PC-3 (cell line): ENCODE measurements at regions not wholly inside any gene's neighbourhood (a gene's known extent, or its start where the extent isn't known, plus 50 kb on each side); places are given as distances from the start of the nearest gene placed in this dataset.

ENCODE experiments used
- ATAC-seq: fragments of 200-7000 bp; cut with Tn5 transposase; 2 replicates; pipeline ENCODE4 v1.9.1; 2020; ENCODE audit warnings: mild to moderate bottlenecking, moderate library complexity
- BruUV-seq: library from RNA; stranded (reverse); fragments of 400-500 nt; replicated peaks from 2 replicates; lab custom pipeline; 2021; lab: Mats Ljungman, UMichigan
- CTCF ChIA-PET: fragments of 300-600 bp; sonication (Branson Sonifier 250); formaldehyde crosslinking; loops from one replicate; lab custom pipeline; 2022; ENCODE audit warnings: antibody characterized with exemption; lab: Charles Lee
- POLR2A ChIA-PET: fragments of 300-600 bp; sonication (Branson Sonifier 250); formaldehyde crosslinking; loops from one replicate; lab custom pipeline; 2022; ENCODE audit warnings: antibody characterized with exemption; ENCODE audit not compliant: unreplicated experiment; lab: Charles Lee
- DNase-seq: peaks from one replicate; pipeline ENCODE4 v3.0.0-alpha.2; 2015
- H2AFZ ChIP-seq: fragments of 300-600 bp; sonication (generic); 2 replicates; pipeline ENCODE4 v1.6.0; 2016; ENCODE audit warnings: antibody characterized with exemption, low read length
- H3F3A ChIP-seq: fragments of 300-600 bp; sonication (generic); one replicate; pipeline ENCODE4 v1.6.0; 2017; ENCODE audit warnings: antibody characterized with exemption, low read length, control low read depth, mild to moderate bottlenecking; ENCODE audit not compliant: unreplicated experiment
- H3K27ac ChIP-seq: fragments of 300-600 bp; sonication (generic); 2 replicates; pipeline ENCODE4 v1.5.1; 2016; ENCODE audit warnings: mild to moderate bottlenecking, low read length
- H3K27me3 ChIP-seq: fragments of 300-600 bp; sonication (generic); 2 replicates; pipeline ENCODE4 v1.6.1; 2016; ENCODE audit warnings: low read length, mixed read lengths
- H3K36me3 ChIP-seq: fragments of 300-600 bp; sonication (generic); 2 replicates; pipeline ENCODE4 v1.6.1; 2016; ENCODE audit warnings: low read depth, mixed run types, low read length, mixed read lengths
- H3K4me1 ChIP-seq: fragments of 300-600 bp; sonication (generic); 2 replicates; pipeline ENCODE4 v1.5.1; 2016; ENCODE audit warnings: low read length; ENCODE audit not compliant: insufficient read depth
- H3K4me2 ChIP-seq: fragments of 300-600 bp; sonication (generic); 2 replicates; pipeline ENCODE4 v1.6.0; 2016; ENCODE audit warnings: low read length
- H3K4me3 ChIP-seq: fragments of 300-600 bp; sonication (generic); 2 replicates; pipeline ENCODE4 v1.5.1; 2016; ENCODE audit warnings: mild to moderate bottlenecking, low read length, mixed read lengths
- H3K79me2 ChIP-seq: fragments of 300-600 bp; sonication (generic); 2 replicates; pipeline ENCODE4 v1.6.1; 2017; ENCODE audit warnings: low read length, mixed read lengths
- H3K9ac ChIP-seq: fragments of 300-600 bp; sonication (generic); 2 replicates; pipeline ENCODE4 v1.6.0; 2016; ENCODE audit warnings: mild to moderate bottlenecking, low read length
- H3K9me2 ChIP-seq: fragments of 300-600 bp; sonication (generic); replicated peaks from 2 replicates; pipeline ENCODE4 v1.6.1; 2016; ENCODE audit warnings: mixed run types, low read length, mixed read lengths
- H3K9me3 ChIP-seq: fragments of 300-600 bp; sonication (generic); 2 replicates; pipeline ENCODE4 v1.6.1; 2016; ENCODE audit warnings: low read length, mixed read lengths
- H4K20me1 ChIP-seq: fragments of 300-600 bp; sonication (generic); 2 replicates; pipeline ENCODE4 v1.6.1; 2016; ENCODE audit warnings: low read length, mixed read lengths
- EZH2 ChIP-seq: fragments of 300-600 bp; sonication (generic); IDR thresholded peaks from one replicate; pipeline ENCODE4 v1.6.1; 2017; ENCODE audit warnings: antibody characterized with exemption, mild to moderate bottlenecking, low read length; ENCODE audit not compliant: unreplicated experiment
- EZH2phosphoT487 ChIP-seq: fragments of 300-600 bp; sonication (generic); IDR thresholded peaks from 2 replicates; pipeline ENCODE4 v1.6.1; 2018; ENCODE audit warnings: mild to moderate bottlenecking, antibody characterized with exemption, low read length, borderline replicate concordance
- intact Hi-C: fragments of 100-400 bp; cut with micrococcal nuclease; formaldehyde crosslinking; loops from 2 replicates; pipeline ENCODE4 v1.9.0; 2023
- TF ChIP-seq, protein P1 (sequence below): fragments of 300-600 bp; sonication (generic); conservative IDR thresholded peaks from 2 replicates; pipeline ENCODE4 v1.5.1; 2017; ENCODE audit warnings: antibody characterized with exemption, low read depth, mild to moderate bottlenecking, low read length

- no TSS peak for BruUV-seq
- peak overlapping the region; percentile 72 for H3K27ac ChIP-seq
- intact Hi-C loops: loop anchor here (5.0 kb wide), 1 partner anchor 65 kb away; no protein-coding TSS in a partner anchor
These were observed 147.9 kb downstream of the HAO1 start for GRCh38 chr20:7792150-7792869.

GRCh38 chr20:7798176-7798575 lies 142.1 kb downstream of the HAO1 start:
- H4K20me1 ChIP-seq: no peaks in the 10 kb centered on the region
- CTCF ChIA-PET: no interaction called here
- no peak for ATAC-seq

More at GRCh38 chr20:7792150-7792869, 147.9 kb downstream of the HAO1 start:
- TF ChIP-seq EZH2 (no peak), EZH2phosphoT487 (no peak)
- TF ChIP-seq, protein P1, sequence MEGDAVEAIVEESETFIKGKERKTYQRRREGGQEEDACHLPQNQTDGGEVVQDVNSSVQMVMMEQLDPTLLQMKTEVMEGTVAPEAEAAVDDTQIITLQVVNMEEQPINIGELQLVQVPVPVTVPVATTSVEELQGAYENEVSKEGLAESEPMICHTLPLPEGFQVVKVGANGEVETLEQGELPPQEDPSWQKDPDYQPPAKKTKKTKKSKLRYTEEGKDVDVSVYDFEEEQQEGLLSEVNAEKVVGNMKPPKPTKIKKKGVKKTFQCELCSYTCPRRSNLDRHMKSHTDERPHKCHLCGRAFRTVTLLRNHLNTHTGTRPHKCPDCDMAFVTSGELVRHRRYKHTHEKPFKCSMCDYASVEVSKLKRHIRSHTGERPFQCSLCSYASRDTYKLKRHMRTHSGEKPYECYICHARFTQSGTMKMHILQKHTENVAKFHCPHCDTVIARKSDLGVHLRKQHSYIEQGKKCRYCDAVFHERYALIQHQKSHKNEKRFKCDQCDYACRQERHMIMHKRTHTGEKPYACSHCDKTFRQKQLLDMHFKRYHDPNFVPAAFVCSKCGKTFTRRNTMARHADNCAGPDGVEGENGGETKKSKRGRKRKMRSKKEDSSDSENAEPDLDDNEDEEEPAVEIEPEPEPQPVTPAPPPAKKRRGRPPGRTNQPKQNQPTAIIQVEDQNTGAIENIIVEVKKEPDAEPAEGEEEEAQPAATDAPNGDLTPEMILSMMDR: no peak
- H3K36me3 ChIP-seq: no peaks in the 10 kb centered on the region
- H3K79me2 ChIP-seq: no peaks in the 10 kb centered on the region
- no peak overlapping the region for H3K4me2 ChIP-seq
- DNase-seq (peak; percentile 50), ATAC-seq (peak; percentile 17; the same call in 1 of the 2 replicates)
- ChIA-PET POLR2A (no interaction called here), CTCF (interaction anchor here (0.7 kb wide), 1 partner anchor 144 kb away, joined by 5 read pairs; no protein-coding TSS in a partner anchor)
- no peak overlapping the region for H2AFZ ChIP-seq
- H4K20me1 ChIP-seq: no peaks in the 10 kb centered on the region
- H3K4me3 ChIP-seq: no peak overlapping the region
- H3F3A ChIP-seq: no peaks in the 10 kb centered on the region
- no peaks in the 10 kb centered on the region for H3K9me3 ChIP-seq
- no peaks in the 10 kb centered on the region for H3K9me2 ChIP-seq
- H3K4me1 ChIP-seq: peaks cover 24% of the 10 kb centered on the region
- no peaks in the 10 kb centered on the region for H3K27me3 ChIP-seq
- peak overlapping the region; percentile 35 for H3K9ac ChIP-seq

More at GRCh38 chr20:7798176-7798575, 142.1 kb downstream of the HAO1 start:
- BruUV-seq: no TSS peak
- H3K27me3 ChIP-seq: no peaks in the 10 kb centered on the region
- intact Hi-C loops: no loop called here
- DNase-seq: no peak
- H3K27ac ChIP-seq: no peak overlapping the region
- no peaks in the 10 kb centered on the region for H3K9me3 ChIP-seq
- H3K9ac ChIP-seq: no peak overlapping the region
- no peaks in the 10 kb centered on the region for H3K79me2 ChIP-seq
- no peaks in the 10 kb centered on the region for H3K36me3 ChIP-seq
- no peak overlapping the region for H3K4me2 ChIP-seq
- H3K4me3 ChIP-seq: no peak overlapping the region
- TF ChIP-seq EZH2phosphoT487: no peak
- TF ChIP-seq, protein P1: no peak
- TF ChIP-seq EZH2: no peak
- H3K4me1 ChIP-seq: peaks cover under 1% of the 10 kb centered on the region; the same call in 1 of the 2 replicates
- no peaks in the 10 kb centered on the region for H3F3A ChIP-seq
- no peak overlapping the region for H2AFZ ChIP-seq
- POLR2A ChIA-PET: no interaction called here
- no peaks in the 10 kb centered on the region for H3K9me2 ChIP-seq
